MCF 10A (cell line): ENCODE measurements at regions not wholly inside any gene's neighbourhood (a gene's known extent, or its start where the extent isn't known, plus 50 kb on each side); places are given as distances from the start of the nearest gene placed in this dataset.
A peak's percentile ranks its signal among the peaks of the same experiment; 100 is the strongest.

ENCODE experiments used
- BruUV-seq: library from RNA; stranded (reverse); fragments of 400-500 nt; replicated peaks from 2 replicates; lab custom pipeline; 2021; lab: Mats Ljungman, UMichigan
- CTCF ChIA-PET: fragments of 300-600 bp; sonication (Branson Sonifier 250); formaldehyde crosslinking; extraction: SDS; loops from one replicate; lab custom pipeline; 2021; ENCODE audit warnings: antibody characterized with exemption, inconsistent platforms; lab: Yijun Ruan, JAX
- POLR2A ChIA-PET: fragments of 300-600, 350-650 bp; sonication (Branson Sonifier 250); formaldehyde crosslinking; extraction: SDS; loops from one replicate; lab custom pipeline; 2020; ENCODE audit warnings: antibody characterized with exemption, inconsistent platforms; lab: Yijun Ruan, JAX
- DNase-seq: peaks from one replicate; pipeline ENCODE4 v3.0.0-alpha.2; 2018; ENCODE audit not compliant: unreplicated experiment
- H3K27ac Mint-ChIP-seq: one replicate; pipeline ENCODE4 v1.8.0; 2022; ENCODE audit warnings: mild to moderate bottlenecking, low read depth, mixed read lengths; ENCODE audit not compliant: unreplicated experiment
- H3K27me3 Mint-ChIP-seq: one replicate; pipeline ENCODE4 v1.8.0; 2022; ENCODE audit warnings: mixed read lengths; ENCODE audit not compliant: insufficient read depth, unreplicated experiment
- H3K36me3 Mint-ChIP-seq: one replicate; pipeline ENCODE4 v1.8.0; 2022; ENCODE audit warnings: mild to moderate bottlenecking, moderate library complexity, mixed read lengths; ENCODE audit not compliant: insufficient read depth, unreplicated experiment
- H3K4me1 Mint-ChIP-seq: one replicate; pipeline ENCODE4 v1.8.0; 2022; ENCODE audit warnings: mixed read lengths; ENCODE audit not compliant: insufficient read depth, unreplicated experiment
- H3K4me3 Mint-ChIP-seq: one replicate; pipeline ENCODE4 v1.8.0; 2022; ENCODE audit warnings: mild to moderate bottlenecking, moderate library complexity, mixed read lengths; ENCODE audit not compliant: unreplicated experiment
- H3K9me3 Mint-ChIP-seq: one replicate; pipeline ENCODE4 v1.8.0; 2022; ENCODE audit warnings: mixed read lengths; ENCODE audit not compliant: unreplicated experiment
- intact Hi-C: fragments of 100-400 bp; cut with micrococcal nuclease; formaldehyde crosslinking; loops from 2 replicates; pipeline ENCODE4 v1.14.1; 2022
- TF ChIP-seq, protein P1 (sequence below): fragments of 200-600 bp; IDR thresholded peaks from one replicate; pipeline ENCODE4 v1.8.0; 2022; ENCODE audit warnings: antibody characterized with exemption, mild to moderate bottlenecking; ENCODE audit not compliant: unreplicated experiment

DNA sequence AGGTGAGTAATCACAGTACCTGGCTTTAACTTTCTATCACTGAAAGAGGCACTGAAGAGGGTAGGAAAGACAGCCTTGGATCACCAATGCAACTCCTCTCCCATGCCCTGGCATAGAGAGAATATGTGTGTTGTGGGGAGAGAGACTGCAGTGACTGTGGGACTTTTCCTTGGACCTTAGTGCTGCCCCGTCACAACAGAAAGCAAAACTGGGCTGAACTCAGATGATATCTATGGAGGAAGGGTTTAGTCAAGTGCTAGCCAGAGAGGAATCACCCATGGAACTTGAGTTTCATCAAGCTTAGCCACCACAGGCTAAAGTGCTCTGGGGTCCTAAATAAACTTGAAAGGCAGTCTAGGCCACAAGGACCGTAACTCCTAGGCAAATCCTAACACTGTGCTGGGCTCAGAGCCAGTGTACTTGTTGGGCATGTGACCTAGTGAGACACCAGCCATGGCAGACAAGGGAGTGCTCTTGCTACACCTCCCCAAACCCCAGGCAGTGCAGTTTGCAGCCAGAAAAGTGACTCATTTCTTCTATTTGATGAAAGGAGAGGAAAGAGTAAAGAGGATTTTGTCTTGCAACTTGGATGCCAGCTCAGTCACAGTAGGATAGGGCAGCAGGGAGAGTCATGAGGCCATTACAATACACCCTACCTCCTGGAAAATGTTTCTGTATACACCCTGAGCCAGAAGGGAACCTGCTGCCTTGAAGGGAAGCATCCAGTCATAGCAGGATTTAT lies 105.8 kb upstream of the SPOPL start:
- Mint-ChIP-seq H3K4me3 (no peak overlapping the region), H3K27ac (peak overlapping the region; percentile 93), H3K9me3 (no peaks in the 10 kb centered on the region), H3K4me1 (peaks cover 22% of the 10 kb centered on the region), H3K27me3 (no peaks in the 10 kb centered on the region), H3K36me3 (no peaks in the 10 kb centered on the region)
- intact Hi-C loops: loop anchor here (1.0 kb wide), 1 partner anchor 106 kb away; the partner anchor contains the start of gene SPOPL
- ChIA-PET POLR2A (interaction anchor here (0.7 to 1.1 kb wide), 3 partner anchors 10 to 42 kb away, joined by 3 read pairs; no protein-coding TSS in a partner anchor), CTCF (interaction anchor here (0.7 kb wide), 1 partner anchor 78 kb away, joined by 3 read pairs; no protein-coding TSS in a partner anchor)
- peak; percentile 94 for DNase-seq
- TF ChIP-seq, protein P1, sequence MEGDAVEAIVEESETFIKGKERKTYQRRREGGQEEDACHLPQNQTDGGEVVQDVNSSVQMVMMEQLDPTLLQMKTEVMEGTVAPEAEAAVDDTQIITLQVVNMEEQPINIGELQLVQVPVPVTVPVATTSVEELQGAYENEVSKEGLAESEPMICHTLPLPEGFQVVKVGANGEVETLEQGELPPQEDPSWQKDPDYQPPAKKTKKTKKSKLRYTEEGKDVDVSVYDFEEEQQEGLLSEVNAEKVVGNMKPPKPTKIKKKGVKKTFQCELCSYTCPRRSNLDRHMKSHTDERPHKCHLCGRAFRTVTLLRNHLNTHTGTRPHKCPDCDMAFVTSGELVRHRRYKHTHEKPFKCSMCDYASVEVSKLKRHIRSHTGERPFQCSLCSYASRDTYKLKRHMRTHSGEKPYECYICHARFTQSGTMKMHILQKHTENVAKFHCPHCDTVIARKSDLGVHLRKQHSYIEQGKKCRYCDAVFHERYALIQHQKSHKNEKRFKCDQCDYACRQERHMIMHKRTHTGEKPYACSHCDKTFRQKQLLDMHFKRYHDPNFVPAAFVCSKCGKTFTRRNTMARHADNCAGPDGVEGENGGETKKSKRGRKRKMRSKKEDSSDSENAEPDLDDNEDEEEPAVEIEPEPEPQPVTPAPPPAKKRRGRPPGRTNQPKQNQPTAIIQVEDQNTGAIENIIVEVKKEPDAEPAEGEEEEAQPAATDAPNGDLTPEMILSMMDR: no peak
- BruUV-seq: TSS peak; percentile 76

GRCh38 chr2:138396843-138397242 lies 104.7 kb upstream of the SPOPL start:
- Mint-ChIP-seq H3K36me3 (no peaks in the 10 kb centered on the region), H3K9me3 (no peaks in the 10 kb centered on the region), H3K27ac (peak overlapping the region; percentile 93), H3K4me1 (peaks cover 15% of the 10 kb centered on the region), H3K27me3 (no peaks in the 10 kb centered on the region), H3K4me3 (no peak overlapping the region)
- ChIA-PET POLR2A (interaction anchor here (1.1 to 1.2 kb wide), 2 partner anchors 11 to 37 kb away, joined by 3 read pairs; no protein-coding TSS in a partner anchor), CTCF (interaction anchor here (0.5 to 0.7 kb wide), 2 partner anchors 17 to 252 kb away, joined by 3 to 5 read pairs; no protein-coding TSS in a partner anchor)
- BruUV-seq: no TSS peak
- intact Hi-C loops: loop anchor here (1.0 kb wide), 1 partner anchor 104 kb away; the partner anchor contains the start of gene SPOPL
- TF ChIP-seq, protein P1: no peak
- no peak for DNase-seq

DNA sequence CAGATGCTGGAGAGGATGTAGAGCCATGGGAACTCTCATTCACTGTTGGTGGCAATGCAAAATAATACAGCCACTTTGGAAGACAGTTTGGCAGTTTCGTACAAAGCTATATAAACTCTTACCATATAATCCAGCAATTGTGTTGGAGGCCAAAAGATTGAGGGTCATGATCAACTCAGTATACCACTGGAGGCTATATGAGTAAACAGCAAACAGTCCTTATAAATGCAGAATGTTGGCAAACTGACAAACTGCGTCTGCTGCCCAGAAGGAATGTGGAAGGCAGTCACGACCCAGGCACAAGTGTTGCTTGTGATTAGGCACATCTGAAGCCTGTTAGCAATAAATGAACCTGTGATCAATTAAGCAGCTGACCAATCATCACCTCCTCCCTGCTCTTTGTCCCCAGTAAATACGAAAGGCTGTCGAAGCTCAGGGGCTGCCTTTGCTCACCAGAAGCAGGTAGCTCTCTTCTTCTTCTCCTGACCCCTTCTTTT lies 98.1 kb upstream of the SPOPL start:
- BruUV-seq: no TSS peak
- Mint-ChIP-seq H3K4me1 (no peaks in the 10 kb centered on the region), H3K4me3 (no peak overlapping the region), H3K27ac (no peak overlapping the region), H3K27me3 (no peaks in the 10 kb centered on the region), H3K9me3 (no peaks in the 10 kb centered on the region), H3K36me3 (no peaks in the 10 kb centered on the region)
- POLR2A ChIA-PET: no interaction called here
- no peak for DNase-seq
- intact Hi-C loops: no loop called here
- TF ChIP-seq, protein P1: no peak
- CTCF ChIA-PET: no interaction called here

DNA sequence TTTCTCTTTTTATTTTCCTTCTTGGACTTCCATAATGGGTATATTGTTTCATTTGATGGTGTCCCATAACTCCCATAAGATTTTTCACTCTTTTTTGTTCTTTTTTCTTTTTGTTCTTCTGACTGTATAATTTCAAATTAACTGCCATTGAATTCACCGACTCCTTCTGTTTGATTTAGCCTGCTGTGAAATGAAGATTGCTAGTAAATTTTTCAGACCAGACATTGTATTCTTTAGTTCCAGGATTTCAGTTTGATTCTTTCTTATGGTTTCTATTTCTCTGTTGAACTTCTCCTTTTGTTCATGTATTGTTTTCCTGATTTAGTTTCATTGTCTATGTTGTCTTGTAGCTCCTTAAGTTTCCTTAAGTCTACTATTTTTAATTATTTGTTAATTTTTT lies 87.6 kb upstream of the SPOPL start:
- ChIA-PET CTCF (interaction anchor here (1.7 kb wide), 1 partner anchor 17 kb away, joined by 5 read pairs; no protein-coding TSS in a partner anchor), POLR2A (no interaction called here)
- H3K9me3 Mint-ChIP-seq: peaks cover 9% of the 10 kb centered on the region
- no peaks in the 10 kb centered on the region for H3K4me1 Mint-ChIP-seq
- no peak overlapping the region for H3K4me3 Mint-ChIP-seq
- BruUV-seq: no TSS peak
- DNase-seq: no peak
- H3K36me3 Mint-ChIP-seq: no peaks in the 10 kb centered on the region
- H3K27ac Mint-ChIP-seq: no peak overlapping the region
- intact Hi-C loops: no loop called here
- TF ChIP-seq, protein P1: no peak
- no peaks in the 10 kb centered on the region for H3K27me3 Mint-ChIP-seq
